Astrocyte (in vitro differentiated cells and primary cell): ENCODE measurements at regions not wholly inside any gene's neighbourhood (a gene's known extent, or its start where the extent isn't known, plus 50 kb on each side); places are given as distances from the start of the nearest gene placed in this dataset.
"Not testable (repeated sequence)": the region's sequence is repeated elsewhere in the genome, so short reads cannot be mapped to it uniquely, and the experiment has no call there.

ENCODE experiments used
- CTCF ChIP-seq: IDR thresholded peaks from 2 replicates; pipeline ENCODE4 v1.5.1; 2011; ENCODE audit warnings: low read depth, mild to moderate bottlenecking, inconsistent platforms, low read length, moderate library complexity; ENCODE audit not compliant: insufficient read depth
- EZH2 ChIP-seq: IDR thresholded peaks from 2 replicates; pipeline ENCODE4 v1.6.1; 2012; ENCODE audit warnings: mild to moderate bottlenecking, low read length, inconsistent platforms; ENCODE audit not compliant: insufficient read depth

- not testable (repeated sequence) for TF ChIP-seq CTCF, EZH2
These were observed 298.0 kb upstream of the DLGAP1 start for GRCh38 chr18:4753151-4753550.
